AG04450 (cell line): ENCODE measurements at regions not wholly inside any gene's neighbourhood (a gene's known extent, or its start where the extent isn't known, plus 50 kb on each side); places are given as distances from the start of the nearest gene placed in this dataset.

Experiments used
- CTCF ChIA-PET: fragments of 300-600, 350-600 bp; formaldehyde crosslinking; extraction: SDS; loops from one replicate; lab custom pipeline; 2022; ENCODE audit warnings: antibody characterized with exemption, inconsistent platforms; lab: Charles Lee
- POLR2A ChIA-PET: fragments of 350-600 bp; formaldehyde crosslinking; extraction: SDS; loops from one replicate; lab custom pipeline; 2021; ENCODE audit warnings: antibody characterized with exemption, inconsistent platforms; lab: Yijun Ruan, JAX
- DNase-seq: peaks from one replicate; pipeline ENCODE4 v3.0.0-alpha.2; 2011; ENCODE audit warnings: low read depth, low spot score
- H3K27ac ChIP-seq: one replicate; pipeline ENCODE4 v1.5.1; 2012; ENCODE audit warnings: low read depth, low read length, control low read depth
- H3K27me3 ChIP-seq: one replicate; pipeline ENCODE4 v1.6.0; 2012; ENCODE audit warnings: low read length; ENCODE audit not compliant: control insufficient read depth, insufficient read depth
- H3K4me3 ChIP-seq: 2 replicates; pipeline ENCODE4 v1.5.1; 2011; ENCODE audit warnings: mild to moderate bottlenecking, low read depth, low read length, control low read depth
- H3K9me3 ChIP-seq: 2 replicates; pipeline ENCODE4 v1.5.1; 2012; ENCODE audit warnings: low read length; ENCODE audit not compliant: control insufficient read depth, insufficient read depth
- CTCF ChIP-seq: IDR thresholded peaks from 2 replicates; pipeline ENCODE4 v1.5.1; 2011; ENCODE audit warnings: low read depth, low read length, control low read depth, inconsistent platforms

GRCh38 chr11:90757849-90758494 is 535.1 kb upstream of the CHORDC1 start:
- no peak for TF ChIP-seq CTCF
- no peak for DNase-seq
- Histone ChIP-seq H3K9me3 (no peaks in the 10 kb centered on the region), H3K27me3 (no peaks in the 10 kb centered on the region), H3K27ac (no peak overlapping the region), H3K4me3 (no peak overlapping the region)
- CTCF ChIA-PET = no interaction called here
- POLR2A ChIA-PET = no interaction called here

GRCh38 chr11:90756617-90757016 is 533.8 kb upstream of the CHORDC1 start:
- H3K27me3 ChIP-seq = no peaks in the 10 kb centered on the region
- H3K9me3 ChIP-seq = no peaks in the 10 kb centered on the region
- CTCF ChIA-PET = no interaction called here
- no peak overlapping the region for H3K27ac ChIP-seq
- POLR2A ChIA-PET = no interaction called here
- no peak for DNase-seq
- H3K4me3 ChIP-seq = no peak overlapping the region
- no peak for TF ChIP-seq CTCF

GRCh38 chr11:90753546-90753945 is 530.7 kb upstream of the CHORDC1 start:
- no peak for TF ChIP-seq CTCF
- no peak overlapping the region for H3K4me3 ChIP-seq
- no peak overlapping the region for H3K27ac ChIP-seq
- ChIA-PET POLR2A (no interaction called here), CTCF (no interaction called here)
- no peaks in the 10 kb centered on the region for H3K27me3 ChIP-seq
- no peak for DNase-seq
- no peaks in the 10 kb centered on the region for H3K9me3 ChIP-seq

- Histone ChIP-seq H3K27me3 (no peaks in the 10 kb centered on the region), H3K9me3 (peaks cover 11% of the 10 kb centered on the region), H3K27ac (no peak overlapping the region), H3K4me3 (no peak overlapping the region)
- TF ChIP-seq CTCF = no peak
- POLR2A ChIA-PET = no interaction called here
- no peak for DNase-seq
- CTCF ChIA-PET = no interaction called here
Observed at GRCh38 chr11:90747057-90747456, 524.2 kb upstream of the CHORDC1 start.

GRCh38 chr11:90744169-90744568 is 521.3 kb upstream of the CHORDC1 start:
- Histone ChIP-seq H3K4me3 (no peak overlapping the region), H3K9me3 (peaks cover 11% of the 10 kb centered on the region), H3K27ac (no peak overlapping the region), H3K27me3 (no peaks in the 10 kb centered on the region)
- ChIA-PET CTCF (no interaction called here), POLR2A (no interaction called here)
- DNase-seq = no peak
- no peak for TF ChIP-seq CTCF
